Thyroid gland (tissue), 4 donors: ENCODE measurements at regions not wholly inside any gene's neighbourhood (a gene's known extent, or its start where the extent isn't known, plus 50 kb on each side); places are given as distances from the start of the nearest gene placed in this dataset.

ENCODE experiments used
- POLR2A ChIP-seq, 2 donors: fragments of 450-650 bp; IDR thresholded peaks; one replicate each; pipeline ENCODE4 v1.6.1; 2017; ENCODE audit warnings: antibody characterized with exemption in 2 of 2, mild to moderate bottlenecking in 2 of 2, moderate library complexity in 1 of 2
- TF ChIP-seq, protein P1 (sequence below), 6 experiments: fragments of 200-600 bp in 3 of 6; fragments of 450-650 bp in 3 of 6; sonication (generic) in 3 of 6; IDR thresholded peaks; one replicate each; pipeline ENCODE4 v1.5.1; 2016 to 2019; ENCODE audit warnings: antibody characterized with exemption in 6 of 6, mild to moderate bottlenecking in 2 of 6, inconsistent platforms in 1 of 6, moderate library complexity in 1 of 6

DNA sequence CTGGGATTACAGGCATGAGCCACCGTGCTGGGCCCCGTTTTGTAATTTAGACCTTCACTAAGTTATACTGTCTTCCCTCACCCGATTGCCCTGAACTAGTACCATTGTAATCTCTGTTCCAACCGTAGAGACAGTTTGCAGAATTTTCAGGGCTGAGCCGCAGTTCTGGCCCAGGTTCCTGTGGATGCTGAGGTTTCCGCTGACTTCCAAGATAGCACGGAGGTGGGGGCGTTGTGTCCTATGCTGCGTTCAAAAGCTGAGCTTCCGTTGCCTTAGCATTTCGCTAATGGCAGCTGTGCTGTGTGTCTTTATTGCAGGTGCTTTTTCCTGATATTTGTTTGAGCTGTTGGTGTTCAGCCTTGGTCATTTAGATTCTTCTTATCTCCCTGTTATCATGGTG, 137.0 kb downstream of the SOX4 start:
- TF ChIP-seq, protein P1, sequence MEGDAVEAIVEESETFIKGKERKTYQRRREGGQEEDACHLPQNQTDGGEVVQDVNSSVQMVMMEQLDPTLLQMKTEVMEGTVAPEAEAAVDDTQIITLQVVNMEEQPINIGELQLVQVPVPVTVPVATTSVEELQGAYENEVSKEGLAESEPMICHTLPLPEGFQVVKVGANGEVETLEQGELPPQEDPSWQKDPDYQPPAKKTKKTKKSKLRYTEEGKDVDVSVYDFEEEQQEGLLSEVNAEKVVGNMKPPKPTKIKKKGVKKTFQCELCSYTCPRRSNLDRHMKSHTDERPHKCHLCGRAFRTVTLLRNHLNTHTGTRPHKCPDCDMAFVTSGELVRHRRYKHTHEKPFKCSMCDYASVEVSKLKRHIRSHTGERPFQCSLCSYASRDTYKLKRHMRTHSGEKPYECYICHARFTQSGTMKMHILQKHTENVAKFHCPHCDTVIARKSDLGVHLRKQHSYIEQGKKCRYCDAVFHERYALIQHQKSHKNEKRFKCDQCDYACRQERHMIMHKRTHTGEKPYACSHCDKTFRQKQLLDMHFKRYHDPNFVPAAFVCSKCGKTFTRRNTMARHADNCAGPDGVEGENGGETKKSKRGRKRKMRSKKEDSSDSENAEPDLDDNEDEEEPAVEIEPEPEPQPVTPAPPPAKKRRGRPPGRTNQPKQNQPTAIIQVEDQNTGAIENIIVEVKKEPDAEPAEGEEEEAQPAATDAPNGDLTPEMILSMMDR (IDR thresholded peaks at IDR 0.05): no peak
- TF ChIP-seq POLR2A (IDR thresholded peaks at IDR 0.05): no peak
